NT2/D1 (cell line): ENCODE measurements at regions not wholly inside any gene's neighbourhood (a gene's known extent, or its start where the extent isn't known, plus 50 kb on each side); places are given as distances from the start of the nearest gene placed in this dataset.

Experiments used
- SUZ12 ChIP-seq: IDR thresholded peaks from 2 replicates; pipeline ENCODE4 v1.6.1; 2011; ENCODE audit not compliant: insufficient read length, insufficient read depth; ENCODE audit errors: extremely low read depth
- YY1 ChIP-seq: IDR thresholded peaks from 2 replicates; pipeline ENCODE4 v1.6.1; 2011; ENCODE audit not compliant: insufficient read length, insufficient read depth
- ZNF274 ChIP-seq: IDR thresholded peaks from 2 replicates; pipeline ENCODE4 v1.6.1; 2011; ENCODE audit warnings: mild to moderate bottlenecking, low read depth, low read length

GRCh38 chr18:76137216-76137615, 357.8 kb downstream of the ZNF516 start:
- no peak for TF ChIP-seq SUZ12
- no peak for TF ChIP-seq ZNF274
- no peak for TF ChIP-seq YY1
